GM23248 (cell line): ENCODE measurements at regions not wholly inside any gene's neighbourhood (a gene's known extent, or its start where the extent isn't known, plus 50 kb on each side); places are given as distances from the start of the nearest gene placed in this dataset.

Experiments used
- EZH2 ChIP-seq: fragments of 200-600 bp; sonication (generic); IDR thresholded peaks from 2 replicates; pipeline ENCODE4 v1.6.1; 2018; ENCODE audit warnings: antibody characterized with exemption, mild to moderate bottlenecking; ENCODE audit not compliant: insufficient read depth, poor library complexity, severe bottlenecking
- EZH2phosphoT487 ChIP-seq: fragments of 200-600 bp; sonication (generic); IDR thresholded peaks from 2 replicates; pipeline ENCODE4 v1.6.1; 2018; ENCODE audit warnings: antibody characterized with exemption, moderate library complexity, mild to moderate bottlenecking, low read depth; ENCODE audit not compliant: insufficient read depth

DNA sequence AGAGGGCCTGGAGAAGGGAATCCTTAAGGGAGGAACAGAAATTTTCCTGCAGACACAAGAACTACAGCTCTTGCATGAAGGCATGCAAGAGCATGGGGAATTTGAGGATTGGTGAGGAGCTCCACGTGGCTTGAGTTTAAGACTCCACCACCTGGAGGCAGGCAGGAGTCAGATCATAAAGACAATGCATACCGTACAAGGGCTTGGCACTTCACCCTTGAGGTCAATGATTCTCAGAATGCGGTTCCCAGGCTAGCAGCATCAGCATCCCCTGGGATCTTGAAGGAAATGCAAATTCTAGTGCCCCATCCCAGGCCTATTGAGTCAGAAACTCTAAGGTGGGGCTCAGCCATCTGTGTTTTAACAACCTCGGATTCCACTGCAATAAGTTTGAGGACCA lies 143.8 kb downstream of the C7orf25 start:
- TF ChIP-seq EZH2 (no peak), EZH2phosphoT487 (no peak)
